ENCODE measurements at regions not wholly inside any gene's neighbourhood (a gene's known extent, or its start where the extent isn't known, plus 50 kb on each side); places are given as distances from the start of the nearest gene placed in this dataset.

GRCh38 chr2:225318440-225318839 lies 81.1 kb upstream of the NYAP2 start:
- no peak for TF ChIP-seq CTCF (IDR thresholded peaks at IDR 0.05; ENCODE audit: insufficient read depth, low read length)
- TF ChIP-seq POLR2AphosphoS5 (IDR thresholded peaks at IDR 0.05; ENCODE audit: low read depth): no peak
- no peak for TF ChIP-seq REST (IDR thresholded peaks at IDR 0.05; ENCODE audit: insufficient replicate concordance, low read depth)
